K562 (cell line): ENCODE measurements at regions not wholly inside any gene's neighbourhood (a gene's known extent, or its start where the extent isn't known, plus 50 kb on each side); places are given as distances from the start of the nearest gene placed in this dataset.

ENCODE experiments used
- ATAC-seq: fragments of 200-7000 bp; cut with Tn5 transposase; 3 replicates; pipeline ENCODE4 v1.9.1; 2020; ENCODE audit warnings: moderate library complexity
- BruUV-seq: library from RNA; stranded (reverse); fragments of 400-500 nt; replicated peaks from 2 replicates; lab custom pipeline; 2021; lab: Mats Ljungman, UMichigan
- CTCF ChIA-PET: fragments of 300-600 bp; formaldehyde crosslinking; extraction: SDS; loops from one replicate; lab custom pipeline; 2021; ENCODE audit warnings: low intra/inter-chr PET ratio; lab: Yijun Ruan, JAX
- POLR2A ChIA-PET: fragments of 300-600, 350-650 bp; sonication (Branson Sonifier 250); formaldehyde crosslinking; extraction: SDS; loops from one replicate; lab custom pipeline; 2021; ENCODE audit warnings: antibody characterized with exemption, inconsistent platforms; lab: Yijun Ruan, JAX
- DNase-seq, 4 experiments: peaks; one replicate each; pipeline versions ENCODE4 v3.0.0 to v3.0.0-alpha.2; 2011 to 2018; ENCODE audit warnings: low spot score in 3 of 4, mixed read lengths in 3 of 4; ENCODE audit errors: extremely low read depth in 1 of 4
- FAIRE-seq: peaks from 2 replicates; lab custom pipeline; 2011; peaks lifted over from hg19 to GRCh38; lab: Jason Lieb, UNC
- H2AFZ ChIP-seq: 2 replicates; pipeline ENCODE4 v1.6.0; 2011; ENCODE audit warnings: low read depth, low read length, control low read depth, inconsistent platforms
- H3K27ac ChIP-seq: fragments of 200-600 bp; 3 replicates; pipeline ENCODE4 v1.8.0; 2011; ENCODE audit warnings: low read depth, mild to moderate bottlenecking, control low read depth, inconsistent platforms, low read length, moderate library complexity, mixed read lengths; ENCODE audit errors: extremely low read depth
- H3K27me3 ChIP-seq, 2 experiments: fragments of 300-600 bp in 1 of 2; 2 replicates in 1 of 2; 3 replicates in 1 of 2; pipeline versions ENCODE4 v1.6.0 to v1.8.0; 2011; ENCODE audit warnings: inconsistent platforms in 2 of 2, low read length in 2 of 2, mild to moderate bottlenecking in 1 of 2, mixed read lengths in 1 of 2, moderate library complexity in 1 of 2; ENCODE audit not compliant: control insufficient read depth in 2 of 2, insufficient read depth in 2 of 2
- H3K36me3 ChIP-seq: fragments of 300-600 bp; 3 replicates; pipeline ENCODE4 v1.8.0; 2011; ENCODE audit warnings: mild to moderate bottlenecking, low read length, inconsistent platforms; ENCODE audit not compliant: control insufficient read depth, insufficient read depth
- H3K4me1 ChIP-seq, 2 experiments: fragments of 200-600 bp in 1 of 2; replicated peaks in 1 of 2; 2 replicates in 1 of 2; 3 replicates in 1 of 2; pipeline versions ENCODE4 v1.5.1 to v1.8.0; 2011; ENCODE audit warnings: inconsistent platforms in 2 of 2, low read length in 2 of 2, mild to moderate bottlenecking in 1 of 2, mixed read lengths in 1 of 2, moderate library complexity in 1 of 2; ENCODE audit not compliant: control insufficient read depth in 2 of 2, insufficient read depth in 2 of 2
- H3K4me2 ChIP-seq: 2 replicates; pipeline ENCODE4 v1.6.1; 2011; ENCODE audit warnings: low read length, control low read depth, inconsistent platforms, mixed read lengths; ENCODE audit not compliant: insufficient read depth
- H3K4me3 ChIP-seq: fragments of 200-600 bp; sonication (generic), shearing (Covaris generic); 2 replicates; pipeline ENCODE4 v1.5.1; 2016; ENCODE audit warnings: control low read depth, inconsistent platforms
- H3K79me2 ChIP-seq: fragments of 200-600 bp; 3 replicates; pipeline ENCODE4 v1.8.0; 2011; ENCODE audit warnings: low read length, inconsistent platforms; ENCODE audit not compliant: control insufficient read depth, insufficient read depth
- H3K9ac ChIP-seq, 2 experiments: 2 replicates each; pipeline versions ENCODE4 v1.6.0 to v1.6.1; 2011; ENCODE audit warnings: low read depth in 2 of 2, low read length in 2 of 2, control low read depth in 1 of 2, inconsistent platforms in 1 of 2, mild to moderate bottlenecking in 1 of 2, mixed read lengths in 1 of 2; ENCODE audit not compliant: insufficient read depth in 1 of 2
- H3K9me1 ChIP-seq: one replicate; pipeline ENCODE4 v1.6.0; 2011; ENCODE audit warnings: inconsistent platforms, mild to moderate bottlenecking, low read length, moderate library complexity; ENCODE audit not compliant: control insufficient read depth, insufficient read depth
- H3K9me3 ChIP-seq: replicated peaks from 2 replicates; pipeline ENCODE4 v1.5.1; 2011; ENCODE audit warnings: low read depth, low read length, inconsistent platforms; ENCODE audit not compliant: control insufficient read depth, insufficient read depth
- H4K20me1 ChIP-seq: replicated peaks from 2 replicates; pipeline ENCODE4 v1.6.1; 2011; ENCODE audit warnings: low read length, inconsistent platforms, mixed read lengths; ENCODE audit not compliant: control insufficient read depth, insufficient read depth
- CHCHD3 ChIP-seq: fragments of 250-450 bp; sonication (Bioruptor Pico); IDR thresholded peaks from 2 replicates; pipeline ENCODE4 v2.1.2; 2022; ENCODE audit warnings: mild to moderate bottlenecking
- HES1 ChIP-seq: fragments of 450-650 bp; IDR thresholded peaks from 2 replicates; pipeline ENCODE4 v1.6.1; 2016; ENCODE audit warnings: low read depth, mild to moderate bottlenecking, moderate library complexity
- NR2C2 ChIP-seq, 2 experiments: fragments of 200-800 bp in 1 of 2; sonication (Bioruptor generic) in 1 of 2; sonication (generic) in 1 of 2; formaldehyde crosslinking in 1 of 2; IDR thresholded peaks; 2 replicates each; pipeline versions ENCODE4 v1.6.1 to v1.8.0; 2016 to 2022; ENCODE audit warnings: mild to moderate bottlenecking in 1 of 2, missing compliant biosample characterization in 1 of 2, missing genetic modification characterization in 1 of 2, missing genetic modification reagents in 1 of 2
- SAP30 ChIP-seq: fragments of 200-600 bp; sonication (generic); IDR thresholded peaks from 2 replicates; pipeline ENCODE4 v1.6.1; 2012; ENCODE audit warnings: borderline replicate concordance, low read depth, mild to moderate bottlenecking, moderate library complexity, low read length, control low read depth, inconsistent platforms; ENCODE audit not compliant: insufficient read depth, poor library complexity, severe bottlenecking
- ZHX1 ChIP-seq: fragments of 150-350 bp; conservative IDR thresholded peaks from 2 replicates; pipeline ENCODE4 v1.6.1; 2014; ENCODE audit warnings: low read length
- ZNF124 ChIP-seq: sonication (generic); formaldehyde crosslinking; IDR thresholded peaks from 2 replicates; pipeline ENCODE4 v1.8.1; 2022; ENCODE audit warnings: missing genetic modification reagents
- ZNF311 ChIP-seq: fragments of 250-450 bp; sonication (Bioruptor Pico); IDR thresholded peaks from 2 replicates; pipeline ENCODE4 v1.4.0; 2020; ENCODE audit warnings: mild to moderate bottlenecking, moderate library complexity
- ZNF395 ChIP-seq: fragments of 200-800 bp; sonication (Bioruptor generic); IDR thresholded peaks from 2 replicates; pipeline ENCODE4 v1.6.1; 2017; ENCODE audit warnings: missing genetic modification characterization, missing compliant biosample characterization
- ZNF583 ChIP-seq: fragments of 250-450 bp; sonication (Bioruptor Pico); IDR thresholded peaks from 2 replicates; pipeline ENCODE4 v1.4.0; 2020
- ZNF707 ChIP-seq: fragments of 250-450 bp; sonication (Bioruptor Pico); conservative IDR thresholded peaks from 2 replicates; pipeline ENCODE4 v1.8.0; 2022; ENCODE audit warnings: inconsistent platforms, mild to moderate bottlenecking, moderate library complexity
- WGBS: fragments of 100-300 bp; shearing (Covaris generic); methylation state at CpG from one replicate; pipeline ENCODE4 v1.1.6; 2016; ENCODE audit warnings: low coverage, mixed read lengths; ENCODE audit not compliant: insufficient coverage; ENCODE audit errors: missing lambda C conversion rate; 5-methylcytosine and 5-hydroxymethylcytosine counted together
- in situ Hi-C: fragments of 300-500 bp; cut with MboI; formaldehyde crosslinking; loops from 4 replicates; pipeline ENCODE4 v1.15.0; 2018; ENCODE audit warnings: inconsistent platforms, mixed read lengths
- intact Hi-C: fragments of 100-400 bp; cut with micrococcal nuclease; formaldehyde crosslinking; loops from 2 replicates; pipeline ENCODE4 v1.14.2; 2022

- no peak overlapping the region for H3K4me2 ChIP-seq
- DNase-seq = no peak
- POLR2A ChIA-PET = no interaction called here
- no peak overlapping the region for H2AFZ ChIP-seq
- no peak for FAIRE-seq
- H3K9me1 ChIP-seq = no peaks in the 10 kb centered on the region
- H3K4me3 ChIP-seq = no peak overlapping the region
- no peaks in the 10 kb centered on the region for H3K36me3 ChIP-seq
- no peak for ATAC-seq
- in situ Hi-C loops = no loop called here
- no peaks in the 10 kb centered on the region for H4K20me1 ChIP-seq
- H3K9ac ChIP-seq = no peak overlapping the region
- 0% methylated on average over 10 of the region's 11 CpGs for WGBS
- TF ChIP-seq SAP30 = no peak
- BruUV-seq = no TSS peak
- no peaks in the 10 kb centered on the region for H3K79me2 ChIP-seq
- no peaks in the 10 kb centered on the region for H3K4me1 ChIP-seq
- no peaks in the 10 kb centered on the region for H3K9me3 ChIP-seq
- CTCF ChIA-PET = no interaction called here
- H3K27me3 ChIP-seq = peaks cover 0 to 10% of the 10 kb centered on the region in 2 experiments; a peak in 2 of 5 replicates
- intact Hi-C loops = no loop called here
- no peak overlapping the region for H3K27ac ChIP-seq
Measured at GRCh38 chr9:1917396-1917935, 97.7 kb upstream of the SMARCA2 start.

GRCh38 chr9:1918108-1918507 is 97.0 kb upstream of the SMARCA2 start:
- in situ Hi-C loops = no loop called here
- H3K9ac ChIP-seq = no peak overlapping the region
- peaks cover 0 to 10% of the 10 kb centered on the region in 2 experiments; a peak in 2 of 5 replicates for H3K27me3 ChIP-seq
- H3K9me1 ChIP-seq = no peaks in the 10 kb centered on the region
- DNase-seq = no peak
- intact Hi-C loops = no loop called here
- no peak for ATAC-seq
- no peaks in the 10 kb centered on the region for H3K79me2 ChIP-seq
- H3K4me3 ChIP-seq = no peak overlapping the region
- no peak overlapping the region for H3K4me2 ChIP-seq
- no peaks in the 10 kb centered on the region for H4K20me1 ChIP-seq
- 0% methylated on average over 1 of the region's 3 CpGs for WGBS
- H3K27ac ChIP-seq = no peak overlapping the region
- POLR2A ChIA-PET = no interaction called here
- no peaks in the 10 kb centered on the region for H3K4me1 ChIP-seq
- H3K9me3 ChIP-seq = no peaks in the 10 kb centered on the region
- BruUV-seq = no TSS peak
- no peak for FAIRE-seq
- H3K36me3 ChIP-seq = no peaks in the 10 kb centered on the region
- CTCF ChIA-PET = no interaction called here
- no peak overlapping the region for H2AFZ ChIP-seq
- TF ChIP-seq HES1 (no peak), CHCHD3 (CRISPR knock-in tag) (no peak), ZNF707 (CRISPR knock-in tag) (no peak), ZNF395 (CRISPR knock-in tag) (no peak), NR2C2 (CRISPR knock-in tag; IDR thresholded peaks at IDR 0.05) (no peak), NR2C2 (tag; IDR thresholded peaks at IDR 0.05) (no peak), ZNF311 (CRISPR knock-in tag) (no peak), ZNF124 (CRISPR knock-in tag) (no peak), ZHX1 (no peak), ZNF583 (CRISPR knock-in tag) (no peak)
